SK-N-MC (cell line): ENCODE measurements at regions not wholly inside any gene's neighbourhood (a gene's known extent, or its start where the extent isn't known, plus 50 kb on each side); places are given as distances from the start of the nearest gene placed in this dataset.

ENCODE experiments used
- EZH2 ChIP-seq: fragments of 200-600 bp; sonication (generic); IDR thresholded peaks from one replicate; pipeline ENCODE4 v1.6.1; 2017; ENCODE audit warnings: antibody characterized with exemption
- FOXP2 ChIP-seq: optimal IDR thresholded peaks from 2 replicates; pipeline ENCODE3; 2011; ENCODE audit warnings: mild to moderate bottlenecking, moderate library complexity; ENCODE audit not compliant: insufficient read depth; ENCODE audit errors: extremely low read length, control extremely low read depth
- POLR2AphosphoS5 ChIP-seq: IDR thresholded peaks from 2 replicates; pipeline ENCODE4 v1.6.1; 2012; ENCODE audit warnings: mild to moderate bottlenecking, low read depth, low read length, borderline replicate concordance

GRCh38 chr15:96031426-96032110, 298.9 kb upstream of the NR2F2 start:
- no peak for TF ChIP-seq POLR2AphosphoS5
- TF ChIP-seq EZH2, result no peak
- no peak for TF ChIP-seq FOXP2
